ENCODE measurements at regions not wholly inside any gene's neighbourhood (a gene's known extent, or its start where the extent isn't known, plus 50 kb on each side); places are given as distances from the start of the nearest gene placed in this dataset.

DNA sequence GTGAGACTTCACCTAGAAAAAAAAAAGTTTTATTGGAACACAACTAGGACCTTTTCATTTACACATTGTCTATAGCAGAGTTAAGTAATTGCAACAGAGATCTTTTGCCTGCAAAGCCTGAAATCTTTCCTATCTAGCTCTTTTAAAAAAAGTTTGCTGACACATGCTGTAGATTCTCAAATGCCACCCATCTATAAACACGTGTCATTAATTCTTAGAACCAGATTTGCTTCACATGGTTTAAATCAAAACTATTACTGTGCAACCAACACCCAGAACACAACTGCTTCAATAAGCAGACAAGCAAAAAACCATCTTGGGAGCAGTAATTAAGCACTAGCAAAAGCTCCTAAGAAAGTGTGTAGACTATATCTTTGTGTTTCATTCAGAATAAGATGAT is 55.0 kb downstream of the OXSM start:
- H3K79me2 ChIP-seq (ENCODE audit: control insufficient read depth, insufficient read depth, low read length): no peaks in the 10 kb centered on the region
- intact Hi-C loops (cut with micrococcal nuclease): no loop called here
- ChIA-PET CTCF (interaction anchor here (2.4 to 3.1 kb wide), 2 partner anchors 10 to 12 kb away, joined by 12 to 21 read pairs; no protein-coding TSS in a partner anchor), POLR2A (no interaction called here)
- H3K4me3 ChIP-seq (replicated peaks in 1 of 3; ENCODE audit: insufficient read depth in 1 of 3, low read depth in 1 of 3, low read length in 3 of 3): no peak overlapping the region
- H3K9me1 ChIP-seq (replicated peaks; ENCODE audit: control insufficient read depth, extremely low read depth, insufficient read depth, low read length): no peaks in the 10 kb centered on the region
- H2AFZ ChIP-seq (ENCODE audit: low read depth, low read length): no peak overlapping the region
- BruUV-seq (replicated peaks): no TSS peak
- H4K20me1 ChIP-seq (replicated peaks; ENCODE audit: control insufficient read depth, extremely low read depth, insufficient read depth, low read length): no peaks in the 10 kb centered on the region
- dilution Hi-C loops (cut with MboI; ENCODE audit: extremely low pct_ligation_motif_present, low sequenced_read_pairs): no loop called here
- TF ChIP-seq, protein P1, sequence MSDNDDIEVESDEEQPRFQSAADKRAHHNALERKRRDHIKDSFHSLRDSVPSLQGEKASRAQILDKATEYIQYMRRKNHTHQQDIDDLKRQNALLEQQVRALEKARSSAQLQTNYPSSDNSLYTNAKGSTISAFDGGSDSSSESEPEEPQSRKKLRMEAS (IDR thresholded peaks at IDR 0.05; ENCODE audit: insufficient read depth, insufficient read length): no peak
- TF ChIP-seq MYC (IDR thresholded peaks at IDR 0.05; ENCODE audit: low read depth, low read length): no peak
- TF ChIP-seq FOS (IDR thresholded peaks at IDR 0.05; ENCODE audit: borderline replicate concordance, insufficient read depth, low read length): no peak
- TF ChIP-seq POLR2AphosphoS5 (IDR thresholded peaks at IDR 0.05; ENCODE audit: insufficient read depth, low read depth, low read length): no peak
- no peak for TF ChIP-seq JUN (IDR thresholded peaks at IDR 0.05; ENCODE audit: borderline replicate concordance, insufficient read depth, insufficient read length, low read depth)
- TF ChIP-seq, protein P2, sequence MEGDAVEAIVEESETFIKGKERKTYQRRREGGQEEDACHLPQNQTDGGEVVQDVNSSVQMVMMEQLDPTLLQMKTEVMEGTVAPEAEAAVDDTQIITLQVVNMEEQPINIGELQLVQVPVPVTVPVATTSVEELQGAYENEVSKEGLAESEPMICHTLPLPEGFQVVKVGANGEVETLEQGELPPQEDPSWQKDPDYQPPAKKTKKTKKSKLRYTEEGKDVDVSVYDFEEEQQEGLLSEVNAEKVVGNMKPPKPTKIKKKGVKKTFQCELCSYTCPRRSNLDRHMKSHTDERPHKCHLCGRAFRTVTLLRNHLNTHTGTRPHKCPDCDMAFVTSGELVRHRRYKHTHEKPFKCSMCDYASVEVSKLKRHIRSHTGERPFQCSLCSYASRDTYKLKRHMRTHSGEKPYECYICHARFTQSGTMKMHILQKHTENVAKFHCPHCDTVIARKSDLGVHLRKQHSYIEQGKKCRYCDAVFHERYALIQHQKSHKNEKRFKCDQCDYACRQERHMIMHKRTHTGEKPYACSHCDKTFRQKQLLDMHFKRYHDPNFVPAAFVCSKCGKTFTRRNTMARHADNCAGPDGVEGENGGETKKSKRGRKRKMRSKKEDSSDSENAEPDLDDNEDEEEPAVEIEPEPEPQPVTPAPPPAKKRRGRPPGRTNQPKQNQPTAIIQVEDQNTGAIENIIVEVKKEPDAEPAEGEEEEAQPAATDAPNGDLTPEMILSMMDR (IDR thresholded peaks at IDR 0.05; ENCODE audit: extremely low read depth in 1 of 2, insufficient read depth in 1 of 2, low read depth in 1 of 2, low read length in 2 of 2): no peak
- no peak for TF ChIP-seq GATA2 (IDR thresholded peaks at IDR 0.05; ENCODE audit: insufficient read depth, insufficient read length, low read depth, low read length)
- TF ChIP-seq POLR2A (IDR thresholded peaks at IDR 0.05; ENCODE audit: low read depth, low read length): no peak
- no peak for TF ChIP-seq EZH2 (IDR thresholded peaks at IDR 0.05; ENCODE audit: borderline replicate concordance, low read depth, low read length, severe bottlenecking)
- H3K4me2 ChIP-seq (ENCODE audit: insufficient read depth, low read length): no peak overlapping the region
- no peaks in the 10 kb centered on the region for H3K9me3 ChIP-seq (replicated peaks; ENCODE audit: control insufficient read depth, insufficient read depth, low read length)
- DNase-seq (ENCODE audit: low read depth, low spot score): no peak
- no peaks in the 10 kb centered on the region for H3K27me3 ChIP-seq (ENCODE audit: control insufficient read depth in 2 of 2, insufficient read depth in 2 of 2, low read length in 2 of 2)
- H3K4me1 ChIP-seq (ENCODE audit: control insufficient read depth, extremely low read depth, insufficient read depth, low read length): no peaks in the 10 kb centered on the region
- FAIRE-seq: no peak
- H3K36me3 ChIP-seq (ENCODE audit: control insufficient read depth in 2 of 2, extremely low read depth in 1 of 2, insufficient read depth in 2 of 2, low read length in 2 of 2): no peaks in the 10 kb centered on the region
- no peak overlapping the region for H3K27ac ChIP-seq (ENCODE audit: insufficient read depth, low read depth, low read length)
- H3K9ac ChIP-seq (replicated peaks; ENCODE audit: extremely low read depth, insufficient read depth, low read length): no peak overlapping the region

Data from endothelial cell of umbilical vein (primary cell).